Mesenchymal stem cell (in vitro differentiated cells and primary cell): ENCODE measurements at regions not wholly inside any gene's neighbourhood (a gene's known extent, or its start where the extent isn't known, plus 50 kb on each side); places are given as distances from the start of the nearest gene placed in this dataset.
A peak's percentile ranks its signal among the peaks of the same experiment; 100 is the strongest.

ENCODE experiments used
- DNase-seq: peaks from one replicate; pipeline ENCODE4 v3.0.0-alpha.2; 2013
- H2AFZ ChIP-seq: one replicate; pipeline ENCODE4 v1.6.1; 2013; ENCODE audit warnings: low read depth, mild to moderate bottlenecking, control low read depth, inconsistent platforms, low read length, moderate library complexity
- H2AK5ac ChIP-seq: 2 replicates; pipeline ENCODE4 v1.6.1; 2013; ENCODE audit warnings: low read length, moderate library complexity, mild to moderate bottlenecking, inconsistent platforms; ENCODE audit not compliant: severe bottlenecking
- H2BK120ac ChIP-seq: one replicate; pipeline ENCODE4 v1.6.1; 2013; ENCODE audit warnings: low read depth, mild to moderate bottlenecking, inconsistent platforms, low read length, moderate library complexity
- H2BK12ac ChIP-seq, 2 experiments: one replicate each; pipeline ENCODE4 v1.6.1; 2013; ENCODE audit warnings: inconsistent platforms in 2 of 2, low read length in 2 of 2, mild to moderate bottlenecking in 2 of 2, moderate library complexity in 2 of 2, control low read depth in 1 of 2
- H2BK15ac ChIP-seq: one replicate; pipeline ENCODE4 v1.6.1; 2013; ENCODE audit warnings: mild to moderate bottlenecking, low read depth, inconsistent platforms; ENCODE audit not compliant: poor library complexity, severe bottlenecking
- H2BK5ac ChIP-seq: 2 replicates; pipeline ENCODE4 v1.6.1; 2013; ENCODE audit warnings: low read depth, mild to moderate bottlenecking, low read length, control low read depth, inconsistent platforms; ENCODE audit not compliant: poor library complexity, severe bottlenecking
- H3K14ac ChIP-seq, 2 experiments: one replicate each; pipeline ENCODE4 v1.6.1; 2013; ENCODE audit warnings: inconsistent platforms in 2 of 2, low read length in 2 of 2, control low read depth in 1 of 2, mild to moderate bottlenecking in 1 of 2, moderate library complexity in 1 of 2
- H3K18ac ChIP-seq, 2 experiments: one replicate each; pipeline ENCODE4 v1.6.1; 2013; ENCODE audit warnings: inconsistent platforms in 2 of 2, low read length in 2 of 2, control low read depth in 1 of 2, low read depth in 1 of 2, mild to moderate bottlenecking in 1 of 2
- H3K23ac ChIP-seq, 2 experiments: one replicate each; pipeline ENCODE4 v1.6.1; 2013; ENCODE audit warnings: inconsistent platforms in 2 of 2, low read length in 2 of 2, mild to moderate bottlenecking in 2 of 2, moderate library complexity in 2 of 2, control low read depth in 1 of 2
- H3K27ac ChIP-seq: 2 replicates; pipeline ENCODE4 v1.5.1; 2013; ENCODE audit warnings: mild to moderate bottlenecking, moderate library complexity, low read length, control low read depth, inconsistent platforms; ENCODE audit not compliant: poor library complexity, severe bottlenecking
- H3K27me3 ChIP-seq, 2 experiments: 2 replicates each; pipeline versions ENCODE4 v1.6.1 to v1.7.0; 2013; ENCODE audit warnings: low read length in 2 of 2, mild to moderate bottlenecking in 2 of 2, moderate library complexity in 2 of 2, control low read depth in 1 of 2, inconsistent platforms in 1 of 2; ENCODE audit not compliant: control insufficient read depth in 1 of 2, insufficient read depth in 1 of 2
- H3K36me3 ChIP-seq, 2 experiments: 2 replicates each; pipeline versions ENCODE4 v1.6.1 to v1.7.0; 2013; ENCODE audit warnings: low read length in 2 of 2, control low read depth in 1 of 2, inconsistent platforms in 1 of 2, low read depth in 1 of 2, mild to moderate bottlenecking in 1 of 2; ENCODE audit not compliant: insufficient read depth in 2 of 2, control insufficient read depth in 1 of 2
- H3K4ac ChIP-seq, 2 experiments: one replicate each; pipeline ENCODE4 v1.6.1; 2013; ENCODE audit warnings: inconsistent platforms in 2 of 2, low read length in 2 of 2, mild to moderate bottlenecking in 2 of 2, moderate library complexity in 2 of 2, control low read depth in 1 of 2, low read depth in 1 of 2
- H3K4me1 ChIP-seq: 2 replicates; pipeline ENCODE4 v1.6.1; 2013; ENCODE audit warnings: low read depth, low read length, control low read depth; ENCODE audit not compliant: control insufficient read depth, insufficient read depth
- H3K4me2 ChIP-seq: 2 replicates; pipeline ENCODE4 v1.6.1; 2013; ENCODE audit warnings: low read length, mild to moderate bottlenecking, inconsistent platforms; ENCODE audit not compliant: poor library complexity, severe bottlenecking
- H3K4me3 ChIP-seq, 2 experiments: 2 replicates each; pipeline versions ENCODE4 v1.5.1 to v1.7.0; 2013; ENCODE audit warnings: low read length in 2 of 2, mild to moderate bottlenecking in 2 of 2, control low read depth in 1 of 2, low read depth in 1 of 2; ENCODE audit not compliant: insufficient read depth in 1 of 2
- H3K79me1 ChIP-seq: replicated peaks from 2 replicates; pipeline ENCODE4 v1.6.1; 2013; ENCODE audit warnings: mild to moderate bottlenecking, control low read depth, low read length, inconsistent platforms; ENCODE audit not compliant: poor library complexity, severe bottlenecking
- H3K9ac ChIP-seq: 2 replicates; pipeline ENCODE4 v1.7.0; 2013; ENCODE audit warnings: mild to moderate bottlenecking, low read length, moderate library complexity
- H3K9me3 ChIP-seq: 2 replicates; pipeline ENCODE4 v1.7.0; 2013; ENCODE audit warnings: mild to moderate bottlenecking, low read length; ENCODE audit not compliant: control insufficient read depth
- H4K8ac ChIP-seq: one replicate; pipeline ENCODE4 v1.6.1; 2013; ENCODE audit warnings: inconsistent platforms, mild to moderate bottlenecking, low read length, moderate library complexity
- H4K91ac ChIP-seq: one replicate; pipeline ENCODE4 v1.6.1; 2013; ENCODE audit warnings: mild to moderate bottlenecking, low read length, inconsistent platforms
- WGBS: methylation state at CpG from one replicate; pipeline ENCODE4 v1.1.7; 2013; ENCODE audit warnings: mixed read lengths; 5-methylcytosine and 5-hydroxymethylcytosine counted together

- no peak overlapping the region for H2AK5ac ChIP-seq
- H3K14ac ChIP-seq = no peak overlapping the region
- no peak overlapping the region for H3K18ac ChIP-seq
- H3K27ac ChIP-seq = no peak overlapping the region
- DNase-seq = no peak
- H2BK120ac ChIP-seq = no peak overlapping the region
- no peaks in the 10 kb centered on the region for H3K27me3 ChIP-seq
- WGBS = 91% methylated on average over 2 of the region's 3 CpGs
- H3K9me3 ChIP-seq = no peaks in the 10 kb centered on the region
- no peak overlapping the region for H3K23ac ChIP-seq
- no peak overlapping the region for H2AFZ ChIP-seq
- H2BK12ac ChIP-seq = no peak overlapping the region
- H3K4me1 ChIP-seq = no peaks in the 10 kb centered on the region
- H3K4me2 ChIP-seq = no peak overlapping the region
- no peak overlapping the region for H2BK15ac ChIP-seq
- H3K36me3 ChIP-seq = no peaks in the 10 kb centered on the region
- H3K9ac ChIP-seq = no peak overlapping the region
- H3K79me1 ChIP-seq = no peaks in the 10 kb centered on the region
- H3K4ac ChIP-seq = no peak overlapping the region
- H4K8ac ChIP-seq = no peak overlapping the region
- no peak overlapping the region for H4K91ac ChIP-seq
- H2BK5ac ChIP-seq = no peak overlapping the region
- no peak overlapping the region for H3K4me3 ChIP-seq
Measured at GRCh38 chr13:79141082-79141481, 265.0 kb downstream of the RBM26 start.

- no peak overlapping the region for H2BK12ac ChIP-seq
- H3K79me1 ChIP-seq = no peaks in the 10 kb centered on the region
- no peak overlapping the region for H4K91ac ChIP-seq
- no peaks in the 10 kb centered on the region for H3K27me3 ChIP-seq
- peak; percentile 90 for DNase-seq
- H4K8ac ChIP-seq = no peak overlapping the region
- no peak overlapping the region for H2BK120ac ChIP-seq
- no peak overlapping the region for H3K4me2 ChIP-seq
- H2BK5ac ChIP-seq = no peak overlapping the region
- no peaks in the 10 kb centered on the region for H3K4me1 ChIP-seq
- H3K4ac ChIP-seq = no peak overlapping the region
- H3K4me3 ChIP-seq = no peak overlapping the region
- H2AK5ac ChIP-seq = no peak overlapping the region
- H3K27ac ChIP-seq = no peak overlapping the region
- H3K14ac ChIP-seq = no peak overlapping the region
- 40% methylated on average over 1 of the region's 2 CpGs for WGBS
- H3K23ac ChIP-seq = no peak overlapping the region
- no peaks in the 10 kb centered on the region for H3K36me3 ChIP-seq
- no peak overlapping the region for H2AFZ ChIP-seq
- no peak overlapping the region for H3K18ac ChIP-seq
- H3K9ac ChIP-seq = no peak overlapping the region
- H3K9me3 ChIP-seq = peaks cover 3% of the 10 kb centered on the region
- no peak overlapping the region for H2BK15ac ChIP-seq
Measured at GRCh38 chr13:79128158-79128557, 277.9 kb downstream of the RBM26 start.

- Histone ChIP-seq H3K9me3 (peaks cover 3% of the 10 kb centered on the region), H3K36me3 (no peaks in the 10 kb centered on the region), H2AK5ac (no peak overlapping the region), H2BK12ac (no peak overlapping the region), H2BK5ac (no peak overlapping the region), H3K79me1 (no peaks in the 10 kb centered on the region), H2BK15ac (no peak overlapping the region), H3K18ac (no peak overlapping the region), H3K4me2 (no peak overlapping the region), H4K91ac (no peak overlapping the region), H2AFZ (no peak overlapping the region), H3K4ac (no peak overlapping the region), H3K4me1 (no peaks in the 10 kb centered on the region), H4K8ac (no peak overlapping the region), H2BK120ac (no peak overlapping the region), H3K4me3 (no peak overlapping the region), H3K23ac (no peak overlapping the region), H3K27ac (no peak overlapping the region), H3K27me3 (no peaks in the 10 kb centered on the region), H3K9ac (no peak overlapping the region), H3K14ac (no peak overlapping the region)
- no peak for DNase-seq
- no CpG with 5 or more reads among the region's 1 CpG for WGBS
Measured at GRCh38 chr13:79126706-79127105, 279.3 kb downstream of the RBM26 start.

- Histone ChIP-seq H4K8ac (no peak overlapping the region), H3K27ac (no peak overlapping the region), H3K27me3 (no peaks in the 10 kb centered on the region), H3K79me1 (no peaks in the 10 kb centered on the region), H3K18ac (no peak overlapping the region), H2BK12ac (peak overlapping the region in 1 of 2 experiments; percentile 54), H3K36me3 (no peaks in the 10 kb centered on the region), H3K9me3 (peaks cover 3% of the 10 kb centered on the region), H3K14ac (no peak overlapping the region), H2BK120ac (no peak overlapping the region), H2AFZ (no peak overlapping the region), H3K4me1 (no peaks in the 10 kb centered on the region), H3K4ac (no peak overlapping the region), H4K91ac (no peak overlapping the region), H3K4me3 (no peak overlapping the region), H3K4me2 (no peak overlapping the region), H3K23ac (no peak overlapping the region), H2AK5ac (no peak overlapping the region), H3K9ac (no peak overlapping the region), H2BK5ac (no peak overlapping the region), H2BK15ac (no peak overlapping the region)
- 94% methylated on average over 2 of the region's 2 CpGs for WGBS
- DNase-seq = no peak
Measured at GRCh38 chr13:79124183-79124582, 281.9 kb downstream of the RBM26 start.
